Right lobe of liver (tissue), 4 donors: ENCODE measurements at regions not wholly inside any gene's neighbourhood (a gene's known extent, or its start where the extent isn't known, plus 50 kb on each side); places are given as distances from the start of the nearest gene placed in this dataset.

Experiments used
- POLR2A ChIP-seq: fragments of 450-650 bp; IDR thresholded peaks from one replicate; pipeline ENCODE4 v1.6.1; 2017; ENCODE audit warnings: antibody characterized with exemption, mild to moderate bottlenecking
- TF ChIP-seq, protein P1 (sequence below), 4 donors: fragments of 200-600 bp in 3 of 4; fragments of 450-650 bp in 1 of 4; IDR thresholded peaks; one replicate each; pipeline versions ENCODE4 v1.5.1 to v1.8.0; 2016 to 2022; ENCODE audit warnings: antibody characterized with exemption in 4 of 4, mild to moderate bottlenecking in 2 of 4
- donor health status: DM: no; HTN: no; CAD: no.
- donor health status: DM: no; HTN: no; CAD: no.
- donor health status: DM: no; HTN: yes; CAD: no.

DNA sequence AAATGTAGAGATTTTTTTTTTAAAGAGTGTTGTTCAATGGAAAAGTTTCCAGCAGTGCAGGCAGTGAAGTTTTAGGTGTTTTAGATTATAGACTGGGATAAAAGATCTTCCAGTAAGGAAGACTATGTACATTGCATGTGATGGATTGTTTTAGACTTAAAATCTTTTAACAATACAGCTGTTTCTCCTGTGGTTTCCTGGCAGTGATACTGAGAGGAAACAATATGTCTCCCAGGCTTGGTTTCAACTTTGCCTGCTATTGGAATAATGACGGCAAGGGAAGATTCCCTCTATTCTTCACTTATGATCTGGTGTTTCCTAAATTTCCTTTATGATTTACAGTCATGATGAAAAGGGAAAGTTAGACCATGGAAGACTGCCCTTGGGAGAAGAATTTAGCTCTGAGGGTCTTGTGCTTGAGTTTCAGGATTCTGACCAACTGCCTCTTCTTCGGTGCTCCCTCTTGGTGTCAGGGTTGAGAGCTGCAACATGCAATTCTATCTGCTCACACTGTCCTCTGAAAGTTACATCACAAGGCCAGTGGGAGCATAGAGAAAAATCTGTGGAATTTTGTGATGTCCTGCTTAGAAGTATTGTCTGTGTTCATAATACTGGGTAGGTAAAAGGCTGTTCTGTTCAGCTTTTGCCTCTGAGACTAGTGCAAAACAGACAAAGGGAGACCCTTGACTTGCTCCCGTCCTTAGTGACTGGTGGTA lies 262.8 kb upstream of the MAN1A1 start:
- TF ChIP-seq, protein P1, sequence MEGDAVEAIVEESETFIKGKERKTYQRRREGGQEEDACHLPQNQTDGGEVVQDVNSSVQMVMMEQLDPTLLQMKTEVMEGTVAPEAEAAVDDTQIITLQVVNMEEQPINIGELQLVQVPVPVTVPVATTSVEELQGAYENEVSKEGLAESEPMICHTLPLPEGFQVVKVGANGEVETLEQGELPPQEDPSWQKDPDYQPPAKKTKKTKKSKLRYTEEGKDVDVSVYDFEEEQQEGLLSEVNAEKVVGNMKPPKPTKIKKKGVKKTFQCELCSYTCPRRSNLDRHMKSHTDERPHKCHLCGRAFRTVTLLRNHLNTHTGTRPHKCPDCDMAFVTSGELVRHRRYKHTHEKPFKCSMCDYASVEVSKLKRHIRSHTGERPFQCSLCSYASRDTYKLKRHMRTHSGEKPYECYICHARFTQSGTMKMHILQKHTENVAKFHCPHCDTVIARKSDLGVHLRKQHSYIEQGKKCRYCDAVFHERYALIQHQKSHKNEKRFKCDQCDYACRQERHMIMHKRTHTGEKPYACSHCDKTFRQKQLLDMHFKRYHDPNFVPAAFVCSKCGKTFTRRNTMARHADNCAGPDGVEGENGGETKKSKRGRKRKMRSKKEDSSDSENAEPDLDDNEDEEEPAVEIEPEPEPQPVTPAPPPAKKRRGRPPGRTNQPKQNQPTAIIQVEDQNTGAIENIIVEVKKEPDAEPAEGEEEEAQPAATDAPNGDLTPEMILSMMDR (IDR thresholded peaks at IDR 0.05), result no peak
- no peak for TF ChIP-seq POLR2A
